SK-N-SH treated with all-trans-retinoic acid at 6 μM for 48 hours (cell line): ENCODE measurements at regions not wholly inside any gene's neighbourhood (a gene's known extent, or its start where the extent isn't known, plus 50 kb on each side); places are given as distances from the start of the nearest gene placed in this dataset.

Experiments
- ATAC-seq: fragments of 200-7000 bp; cut with Tn5 transposase; 3 replicates; pipeline ENCODE4 v1.9.1; 2020; ENCODE audit warnings: mild to moderate bottlenecking, moderate library complexity
- ARNTL ChIP-seq: fragments of 450-650 bp; formaldehyde crosslinking; IDR thresholded peaks from 2 replicates; pipeline ENCODE4 v1.5.0; 2020; ENCODE audit warnings: low read depth, mild to moderate bottlenecking, moderate library complexity, borderline replicate concordance
- BACH2 ChIP-seq: fragments of 250-450 bp; sonication (Bioruptor Pico); IDR thresholded peaks from 2 replicates; pipeline ENCODE4 v1.9.0; 2021; ENCODE audit warnings: mild to moderate bottlenecking, borderline replicate concordance
- CREB5 ChIP-seq: fragments of 250-450 bp; sonication (Bioruptor Pico); IDR thresholded peaks from 2 replicates; pipeline ENCODE4 v1.5.1; 2020; ENCODE audit warnings: low read depth, mild to moderate bottlenecking, moderate library complexity
- CSDC2 ChIP-seq: fragments of 250-450 bp; sonication (Bioruptor Pico); IDR thresholded peaks from 2 replicates; pipeline ENCODE4 v1.5.0; 2020; ENCODE audit warnings: mild to moderate bottlenecking, moderate library complexity
- ESRRG ChIP-seq: fragments of 250-450 bp; sonication (Bioruptor Pico); IDR thresholded peaks from 2 replicates; pipeline ENCODE4 v1.6.1; 2021; ENCODE audit warnings: mild to moderate bottlenecking
- GLIS3 ChIP-seq: fragments of 250-450 bp; sonication (Bioruptor Pico); IDR thresholded peaks from 2 replicates; pipeline ENCODE4 v1.5.0; 2020; ENCODE audit warnings: mild to moderate bottlenecking, moderate library complexity
- OSR1 ChIP-seq: fragments of 250-450 bp; sonication (Bioruptor Pico); IDR thresholded peaks from 2 replicates; pipeline ENCODE4 v1.8.0; 2022; ENCODE audit warnings: moderate library complexity, mild to moderate bottlenecking, inconsistent platforms
- PATZ1 ChIP-seq: fragments of 250-450 bp; sonication (Bioruptor Pico); IDR thresholded peaks from 2 replicates; pipeline ENCODE4 v1.8.0; 2020; ENCODE audit warnings: mild to moderate bottlenecking, moderate library complexity, borderline replicate concordance
- PPARA ChIP-seq: fragments of 250-450 bp; sonication (Bioruptor Pico); IDR thresholded peaks from 2 replicates; pipeline ENCODE4 v1.5.0; 2020; ENCODE audit warnings: mild to moderate bottlenecking, borderline replicate concordance
- RARB ChIP-seq: fragments of 250-450 bp; sonication (Bioruptor Pico); IDR thresholded peaks from 2 replicates; pipeline ENCODE4 v1.8.0; 2021; ENCODE audit warnings: mild to moderate bottlenecking, moderate library complexity
- SNAI2 ChIP-seq: fragments of 250-450 bp; sonication (Bioruptor Pico); IDR thresholded peaks from 2 replicates; pipeline ENCODE4 v1.5.0; 2020; ENCODE audit warnings: mild to moderate bottlenecking, moderate library complexity
- TCF4 ChIP-seq: fragments of 250-450 bp; sonication (Bioruptor Pico); IDR thresholded peaks from 2 replicates; pipeline ENCODE4 v1.8.0; 2021; ENCODE audit warnings: mild to moderate bottlenecking, moderate library complexity, borderline replicate concordance
- ZC3H10 ChIP-seq: fragments of 250-450 bp; sonication (Bioruptor Pico); IDR thresholded peaks from 2 replicates; pipeline ENCODE4 v1.5.1; 2021; ENCODE audit warnings: mild to moderate bottlenecking, moderate library complexity
- ZFP3 ChIP-seq: fragments of 250-450 bp; sonication (Bioruptor Pico); IDR thresholded peaks from 2 replicates; pipeline ENCODE4 v1.5.0; 2020; ENCODE audit warnings: mild to moderate bottlenecking, moderate library complexity
- ZNF565 ChIP-seq: fragments of 450-650 bp; formaldehyde crosslinking; conservative IDR thresholded peaks from 2 replicates; pipeline ENCODE4 v1.5.0; 2020; ENCODE audit warnings: low read depth, mild to moderate bottlenecking, moderate library complexity
- ZNF8 ChIP-seq: fragments of 450-650 bp; formaldehyde crosslinking; IDR thresholded peaks from 2 replicates; pipeline ENCODE4 v1.5.0; 2020; ENCODE audit warnings: mild to moderate bottlenecking, moderate library complexity
- TF ChIP-seq, protein P1 (sequence below): fragments of 250-450 bp; sonication (Bioruptor Pico); IDR thresholded peaks from 2 replicates; pipeline ENCODE4 v1.5.1; 2021; ENCODE audit warnings: mild to moderate bottlenecking, moderate library complexity
- TF ChIP-seq, protein P2 (sequence below): fragments of 250-450 bp; sonication (Bioruptor Pico); IDR thresholded peaks from 2 replicates; pipeline ENCODE4 v1.8.0; 2021; ENCODE audit warnings: low read depth, mild to moderate bottlenecking, moderate library complexity, borderline replicate concordance
- TF ChIP-seq, protein P3 (sequence below): fragments of 250-450 bp; sonication (Bioruptor Pico); IDR thresholded peaks from 2 replicates; pipeline ENCODE4 v1.5.0; 2020; ENCODE audit warnings: mild to moderate bottlenecking, moderate library complexity

- TF ChIP-seq PATZ1 = no peak
- TF ChIP-seq GLIS3 (CRISPR knock-in tag) = no peak
- TF ChIP-seq ZNF8 (CRISPR knock-in tag) = no peak
- TF ChIP-seq ESRRG (CRISPR knock-in tag) = no peak
- no peak for TF ChIP-seq SNAI2 (CRISPR knock-in tag)
- no peak for TF ChIP-seq ZNF565 (CRISPR knock-in tag)
- no peak for ATAC-seq
Measured at GRCh38 chr2:182598626-182599025, 117.4 kb upstream of the DNAJC10 start.

DNA sequence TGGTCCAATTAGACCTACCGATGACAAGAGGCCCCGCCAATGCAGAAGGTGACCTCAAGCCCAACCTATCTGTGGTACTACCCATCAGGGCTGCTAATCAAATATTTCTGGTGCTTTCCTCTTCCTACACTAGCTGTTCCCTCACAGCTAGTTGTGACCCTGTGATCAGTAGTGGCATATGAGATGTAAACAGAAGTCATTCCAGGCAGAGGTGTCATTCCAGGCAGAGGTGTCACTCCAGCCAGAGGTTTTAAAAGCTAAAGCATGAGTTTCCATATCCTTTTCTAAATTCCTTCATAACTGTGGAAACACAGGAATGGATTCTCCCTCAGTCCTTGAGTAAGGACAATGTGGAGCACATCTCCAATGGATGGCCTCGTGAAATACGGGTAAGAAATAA, 110.9 kb upstream of the DNAJC10 start:
- no peak for TF ChIP-seq PPARA (CRISPR knock-in tag)
- TF ChIP-seq, protein P1, sequence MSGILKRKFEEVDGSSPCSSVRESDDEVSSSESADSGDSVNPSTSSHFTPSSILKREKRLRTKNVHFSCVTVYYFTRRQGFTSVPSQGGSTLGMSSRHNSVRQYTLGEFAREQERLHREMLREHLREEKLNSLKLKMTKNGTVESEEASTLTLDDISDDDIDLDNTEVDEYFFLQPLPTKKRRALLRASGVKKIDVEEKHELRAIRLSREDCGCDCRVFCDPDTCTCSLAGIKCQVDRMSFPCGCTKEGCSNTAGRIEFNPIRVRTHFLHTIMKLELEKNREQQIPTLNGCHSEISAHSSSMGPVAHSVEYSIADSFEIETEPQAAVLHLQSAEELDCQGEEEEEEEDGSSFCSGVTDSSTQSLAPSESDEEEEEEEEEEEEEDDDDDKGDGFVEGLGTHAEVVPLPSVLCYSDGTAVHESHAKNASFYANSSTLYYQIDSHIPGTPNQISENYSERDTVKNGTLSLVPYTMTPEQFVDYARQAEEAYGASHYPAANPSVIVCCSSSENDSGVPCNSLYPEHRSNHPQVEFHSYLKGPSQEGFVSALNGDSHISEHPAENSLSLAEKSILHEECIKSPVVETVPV = no peak
- TF ChIP-seq ARNTL (CRISPR knock-in tag) = no peak
- TF ChIP-seq RARB = no peak
- no peak for TF ChIP-seq BACH2 (CRISPR knock-in tag)
- TF ChIP-seq, protein P2, sequence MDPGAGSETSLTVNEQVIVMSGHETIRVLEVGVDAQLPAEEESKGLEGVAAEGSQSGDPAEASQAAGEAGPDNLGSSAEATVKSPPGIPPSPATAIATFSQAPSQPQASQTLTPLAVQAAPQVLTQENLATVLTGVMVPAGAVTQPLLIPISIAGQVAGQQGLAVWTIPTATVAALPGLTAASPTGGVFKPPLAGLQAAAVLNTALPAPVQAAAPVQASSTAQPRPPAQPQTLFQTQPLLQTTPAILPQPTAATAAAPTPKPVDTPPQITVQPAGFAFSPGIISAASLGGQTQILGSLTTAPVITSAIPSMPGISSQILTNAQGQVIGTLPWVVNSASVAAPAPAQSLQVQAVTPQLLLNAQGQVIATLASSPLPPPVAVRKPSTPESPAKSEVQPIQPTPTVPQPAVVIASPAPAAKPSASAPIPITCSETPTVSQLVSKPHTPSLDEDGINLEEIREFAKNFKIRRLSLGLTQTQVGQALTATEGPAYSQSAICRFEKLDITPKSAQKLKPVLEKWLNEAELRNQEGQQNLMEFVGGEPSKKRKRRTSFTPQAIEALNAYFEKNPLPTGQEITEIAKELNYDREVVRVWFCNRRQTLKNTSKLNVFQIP = no peak
- TF ChIP-seq ZNF8 (CRISPR knock-in tag) = no peak
- TF ChIP-seq ZFP3 (CRISPR knock-in tag) = no peak
- no peak for TF ChIP-seq ZC3H10 (CRISPR knock-in tag)
- TF ChIP-seq CSDC2 (CRISPR knock-in tag) = no peak
- TF ChIP-seq GLIS3 (CRISPR knock-in tag) = no peak
- TF ChIP-seq OSR1 = no peak
- no peak for TF ChIP-seq TCF4 (CRISPR knock-in tag)
- TF ChIP-seq PATZ1 = no peak
- TF ChIP-seq, protein P3, sequence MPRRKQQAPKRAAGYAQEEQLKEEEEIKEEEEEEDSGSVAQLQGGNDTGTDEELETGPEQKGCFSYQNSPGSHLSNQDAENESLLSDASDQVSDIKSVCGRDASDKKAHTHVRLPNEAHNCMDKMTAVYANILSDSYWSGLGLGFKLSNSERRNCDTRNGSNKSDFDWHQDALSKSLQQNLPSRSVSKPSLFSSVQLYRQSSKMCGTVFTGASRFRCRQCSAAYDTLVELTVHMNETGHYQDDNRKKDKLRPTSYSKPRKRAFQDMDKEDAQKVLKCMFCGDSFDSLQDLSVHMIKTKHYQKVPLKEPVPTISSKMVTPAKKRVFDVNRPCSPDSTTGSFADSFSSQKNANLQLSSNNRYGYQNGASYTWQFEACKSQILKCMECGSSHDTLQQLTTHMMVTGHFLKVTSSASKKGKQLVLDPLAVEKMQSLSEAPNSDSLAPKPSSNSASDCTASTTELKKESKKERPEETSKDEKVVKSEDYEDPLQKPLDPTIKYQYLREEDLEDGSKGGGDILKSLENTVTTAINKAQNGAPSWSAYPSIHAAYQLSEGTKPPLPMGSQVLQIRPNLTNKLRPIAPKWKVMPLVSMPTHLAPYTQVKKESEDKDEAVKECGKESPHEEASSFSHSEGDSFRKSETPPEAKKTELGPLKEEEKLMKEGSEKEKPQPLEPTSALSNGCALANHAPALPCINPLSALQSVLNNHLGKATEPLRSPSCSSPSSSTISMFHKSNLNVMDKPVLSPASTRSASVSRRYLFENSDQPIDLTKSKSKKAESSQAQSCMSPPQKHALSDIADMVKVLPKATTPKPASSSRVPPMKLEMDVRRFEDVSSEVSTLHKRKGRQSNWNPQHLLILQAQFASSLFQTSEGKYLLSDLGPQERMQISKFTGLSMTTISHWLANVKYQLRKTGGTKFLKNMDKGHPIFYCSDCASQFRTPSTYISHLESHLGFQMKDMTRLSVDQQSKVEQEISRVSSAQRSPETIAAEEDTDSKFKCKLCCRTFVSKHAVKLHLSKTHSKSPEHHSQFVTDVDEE (CRISPR knock-in tag) = no peak
- TF ChIP-seq ZNF565 (CRISPR knock-in tag) = no peak
- no peak for TF ChIP-seq CREB5 (CRISPR knock-in tag)
- ATAC-seq = no peak
